IPS DF 4.7 (cell line): ENCODE measurements at regions not wholly inside any gene's neighbourhood (a gene's known extent, or its start where the extent isn't known, plus 50 kb on each side); places are given as distances from the start of the nearest gene placed in this dataset.

Experiments used
- DNase-seq: peaks from one replicate; pipeline ENCODE4 v3.0.0-alpha.2; 2013; ENCODE audit warnings: low spot score; ENCODE audit errors: extremely low read depth

GRCh38 chr6:167442245-167442644 is 117.4 kb downstream of the TTLL2 start:
- peak; percentile 81 for DNase-seq

- DNase-seq = no peak
Measured at GRCh38 chr6:167442796-167443680, 118.2 kb downstream of the TTLL2 start.

- DNase-seq = no peak
Measured at GRCh38 chr6:167444602-167445346, 119.9 kb downstream of the TTLL2 start.

GRCh38 chr6:167445568-167445967 is 120.7 kb downstream of the TTLL2 start:
- no peak for DNase-seq

GRCh38 chr6:167446046-167446445 is 121.2 kb downstream of the TTLL2 start:
- DNase-seq = no peak

- no peak for DNase-seq
Measured at GRCh38 chr6:167446971-167447370, 122.1 kb downstream of the TTLL2 start.

- no peak for DNase-seq
Measured at GRCh38 chr6:167448378-167448777, 123.5 kb downstream of the TTLL2 start.

- no peak for DNase-seq
Measured at GRCh38 chr6:167449094-167449861, 124.4 kb downstream of the TTLL2 start.

GRCh38 chr6:167450626-167451025 is 125.7 kb downstream of the TTLL2 start:
- no peak for DNase-seq

- no peak for DNase-seq
Measured at GRCh38 chr6:167452338-167453081, 127.6 kb downstream of the TTLL2 start.

- no peak for DNase-seq
Measured at GRCh38 chr6:167453082-167453446, 128.2 kb downstream of the TTLL2 start.

GRCh38 chr6:167454003-167454402 is 129.1 kb downstream of the TTLL2 start:
- no peak for DNase-seq

GRCh38 chr6:167455371-167455770 is 130.5 kb downstream of the TTLL2 start:
- DNase-seq = no peak

GRCh38 chr6:167462514-167463312 is 137.8 kb downstream of the TTLL2 start:
- no peak for DNase-seq

- no peak for DNase-seq
Measured at GRCh38 chr6:167464177-167464576, 139.3 kb downstream of the TTLL2 start.

- DNase-seq = no peak
Measured at GRCh38 chr6:167465482-167465881, 140.6 kb downstream of the TTLL2 start.

GRCh38 chr6:167467282-167467681 is 142.4 kb downstream of the TTLL2 start:
- DNase-seq = no peak

- DNase-seq = no peak
Measured at GRCh38 chr6:167467793-167468431, 143.0 kb downstream of the TTLL2 start.

GRCh38 chr6:167469101-167469500 is 144.2 kb downstream of the TTLL2 start:
- no peak for DNase-seq

- no peak for DNase-seq
Measured at GRCh38 chr6:167469672-167470071, 144.8 kb downstream of the TTLL2 start.
